ENCODE measurements at regions not wholly inside any gene's neighbourhood (a gene's known extent, or its start where the extent isn't known, plus 50 kb on each side); places are given as distances from the start of the nearest gene placed in this dataset.
"Not testable (repeated sequence)": the region's sequence is repeated elsewhere in the genome, so short reads cannot be mapped to it uniquely, and the experiment has no call there.

GRCh38 chr20:5452691-5453090, 135.9 kb upstream of the PROKR2 start:
- DNase-seq (ENCODE audit: low read depth) = not testable (repeated sequence)

GRCh38 chr20:5452286-5452685, 135.5 kb upstream of the PROKR2 start:
- DNase-seq (ENCODE audit: low read depth) = not testable (repeated sequence)

GRCh38 chr20:5451643-5452210, 135.0 kb upstream of the PROKR2 start:
- DNase-seq (ENCODE audit: low read depth) = no peak

- DNase-seq (ENCODE audit: low read depth) = peak; percentile 25
Measured at GRCh38 chr20:5448449-5449118, 131.8 kb upstream of the PROKR2 start.

GRCh38 chr20:5447188-5447587, 130.4 kb upstream of the PROKR2 start:
- no peak for DNase-seq (ENCODE audit: low read depth)

- no peak for DNase-seq (ENCODE audit: low read depth)
Measured at GRCh38 chr20:5445611-5446010, 128.9 kb upstream of the PROKR2 start.

GRCh38 chr20:5442101-5442500, 125.3 kb upstream of the PROKR2 start:
- no peak for DNase-seq (ENCODE audit: low read depth)

- no peak for DNase-seq (ENCODE audit: low read depth)
Measured at GRCh38 chr20:5434116-5434515, 117.4 kb upstream of the PROKR2 start.

GRCh38 chr20:5433352-5433751, 116.6 kb upstream of the PROKR2 start:
- DNase-seq (ENCODE audit: low read depth) = no peak

- no peak for DNase-seq (ENCODE audit: low read depth)
Measured at GRCh38 chr20:5432030-5432429, 115.3 kb upstream of the PROKR2 start.

GRCh38 chr20:5430670-5431069, 113.9 kb upstream of the PROKR2 start:
- DNase-seq (ENCODE audit: low read depth) = no peak

GRCh38 chr20:5426026-5426425, 109.3 kb upstream of the PROKR2 start:
- DNase-seq (ENCODE audit: low read depth) = no peak

- DNase-seq (ENCODE audit: low read depth) = no peak
Measured at GRCh38 chr20:5416086-5416485, 99.3 kb upstream of the PROKR2 start.

GRCh38 chr20:5413394-5413793, 96.6 kb upstream of the PROKR2 start:
- DNase-seq (ENCODE audit: low read depth) = no peak

GRCh38 chr20:5410470-5410869, 93.7 kb upstream of the PROKR2 start:
- no peak for DNase-seq (ENCODE audit: low read depth)

GRCh38 chr20:5402903-5403531, 86.3 kb upstream of the PROKR2 start:
- DNase-seq (ENCODE audit: low read depth) = peak; percentile 15

GRCh38 chr20:5401277-5401875, 84.6 kb upstream of the PROKR2 start:
- DNase-seq (ENCODE audit: low read depth) = no peak

GRCh38 chr20:5400164-5400762, 83.5 kb upstream of the PROKR2 start:
- DNase-seq (ENCODE audit: low read depth) = no peak

GRCh38 chr20:5397393-5397792, 80.6 kb upstream of the PROKR2 start:
- DNase-seq (ENCODE audit: low read depth) = no peak

- DNase-seq (ENCODE audit: low read depth) = no peak
Measured at GRCh38 chr20:5395932-5396727, 79.4 kb upstream of the PROKR2 start.

- no peak for DNase-seq (ENCODE audit: low read depth)
Measured at GRCh38 chr20:5393218-5393870, 76.6 kb upstream of the PROKR2 start.
